ENCODE measurements at regions not wholly inside any gene's neighbourhood (a gene's known extent, or its start where the extent isn't known, plus 50 kb on each side); places are given as distances from the start of the nearest gene placed in this dataset.

GRCh38 chr6:14719270-14719669, 526.6 kb upstream of the JARID2 start:
- TF ChIP-seq GATA3 (IDR thresholded peaks at IDR 0.05; ENCODE audit: low read depth, low read length) (no peak), GATA2 (IDR thresholded peaks at IDR 0.05; ENCODE audit: low read depth, low read length) (no peak)
